Osteoblast (primary cell): ENCODE measurements at regions not wholly inside any gene's neighbourhood (a gene's known extent, or its start where the extent isn't known, plus 50 kb on each side); places are given as distances from the start of the nearest gene placed in this dataset.

Experiments used
- DNase-seq: peaks from one replicate; pipeline ENCODE4 v3.0.0; 2011; ENCODE audit warnings: low spot score, mixed read lengths; ENCODE audit not compliant: insufficient read length; ENCODE audit errors: missing footprints
- H2AFZ ChIP-seq: 2 replicates; pipeline ENCODE4 v1.6.0; 2011; ENCODE audit warnings: mild to moderate bottlenecking, low read length
- H3K27ac ChIP-seq: 2 replicates; pipeline ENCODE4 v1.5.1; 2011; ENCODE audit warnings: mild to moderate bottlenecking, low read depth, low read length, moderate library complexity
- H3K27me3 ChIP-seq: 2 replicates; pipeline ENCODE4 v1.6.0; 2012; ENCODE audit warnings: mild to moderate bottlenecking, control low read depth, inconsistent platforms, low read length, moderate library complexity; ENCODE audit not compliant: insufficient read depth
- H3K36me3 ChIP-seq: 2 replicates; pipeline ENCODE4 v1.5.1; 2011; ENCODE audit warnings: mild to moderate bottlenecking, low read length, control low read depth, moderate library complexity; ENCODE audit not compliant: insufficient read depth
- H3K4me1 ChIP-seq: 2 replicates; pipeline ENCODE4 v1.5.1; 2011; ENCODE audit warnings: mild to moderate bottlenecking, low read length, control low read depth, moderate library complexity; ENCODE audit not compliant: insufficient read depth
- H3K4me2 ChIP-seq: 2 replicates; pipeline ENCODE4 v1.6.0; 2011; ENCODE audit warnings: mild to moderate bottlenecking, low read length; ENCODE audit not compliant: insufficient read depth
- H3K4me3 ChIP-seq: fragments of 200-600 bp; sonication (generic); 3 replicates; pipeline ENCODE4 v1.5.1; 2012; ENCODE audit warnings: mild to moderate bottlenecking, low read length, inconsistent platforms; ENCODE audit not compliant: insufficient read depth
- H3K79me2 ChIP-seq: 2 replicates; pipeline ENCODE4 v1.6.0; 2012; ENCODE audit warnings: mild to moderate bottlenecking, low read length, control low read depth, inconsistent platforms; ENCODE audit not compliant: insufficient read depth
- H3K9me3 ChIP-seq: 2 replicates; pipeline ENCODE4 v1.5.1; 2011; ENCODE audit warnings: low read depth, low read length, control low read depth
- H4K20me1 ChIP-seq: 2 replicates; pipeline ENCODE4 v1.6.0; 2012; ENCODE audit warnings: mild to moderate bottlenecking, low read length, control low read depth; ENCODE audit not compliant: insufficient read depth
- TF ChIP-seq, protein P1 (sequence below): IDR thresholded peaks from 2 replicates; pipeline ENCODE4 v1.5.1; 2011; ENCODE audit warnings: mild to moderate bottlenecking, low read depth, low read length, moderate library complexity; ENCODE audit errors: extremely low read depth

- H3K27ac ChIP-seq = no peak overlapping the region
- TF ChIP-seq, protein P1, sequence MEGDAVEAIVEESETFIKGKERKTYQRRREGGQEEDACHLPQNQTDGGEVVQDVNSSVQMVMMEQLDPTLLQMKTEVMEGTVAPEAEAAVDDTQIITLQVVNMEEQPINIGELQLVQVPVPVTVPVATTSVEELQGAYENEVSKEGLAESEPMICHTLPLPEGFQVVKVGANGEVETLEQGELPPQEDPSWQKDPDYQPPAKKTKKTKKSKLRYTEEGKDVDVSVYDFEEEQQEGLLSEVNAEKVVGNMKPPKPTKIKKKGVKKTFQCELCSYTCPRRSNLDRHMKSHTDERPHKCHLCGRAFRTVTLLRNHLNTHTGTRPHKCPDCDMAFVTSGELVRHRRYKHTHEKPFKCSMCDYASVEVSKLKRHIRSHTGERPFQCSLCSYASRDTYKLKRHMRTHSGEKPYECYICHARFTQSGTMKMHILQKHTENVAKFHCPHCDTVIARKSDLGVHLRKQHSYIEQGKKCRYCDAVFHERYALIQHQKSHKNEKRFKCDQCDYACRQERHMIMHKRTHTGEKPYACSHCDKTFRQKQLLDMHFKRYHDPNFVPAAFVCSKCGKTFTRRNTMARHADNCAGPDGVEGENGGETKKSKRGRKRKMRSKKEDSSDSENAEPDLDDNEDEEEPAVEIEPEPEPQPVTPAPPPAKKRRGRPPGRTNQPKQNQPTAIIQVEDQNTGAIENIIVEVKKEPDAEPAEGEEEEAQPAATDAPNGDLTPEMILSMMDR = no peak
Observed at GRCh38 chr12:105733579-105733978, 403.1 kb downstream of the C12orf75 start.

DNA sequence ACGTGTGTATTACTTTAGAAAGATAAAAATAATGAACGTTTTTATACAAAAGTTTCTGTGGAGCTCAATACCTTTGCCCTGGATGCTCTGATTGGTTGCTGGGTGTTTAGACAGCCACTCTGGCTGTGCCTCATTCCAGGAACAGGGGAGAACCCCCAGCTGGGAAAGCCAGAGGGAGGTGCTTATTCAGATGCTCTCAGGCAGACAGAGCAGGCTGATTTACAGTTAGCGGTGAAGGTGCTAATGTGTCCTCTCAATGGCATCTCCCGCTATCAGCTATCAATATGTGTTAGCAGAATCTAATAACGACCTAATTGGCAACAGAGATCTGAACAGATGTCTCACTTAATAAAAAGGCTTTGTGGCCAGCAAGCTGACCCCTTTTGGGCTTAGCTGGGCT is 402.3 kb downstream of the NUAK1 start:
- Histone ChIP-seq H3K27me3 (peaks cover 5% of the 10 kb centered on the region), H3K36me3 (no peaks in the 10 kb centered on the region), H4K20me1 (no peaks in the 10 kb centered on the region), H3K4me1 (peaks cover 12% of the 10 kb centered on the region), H3K9me3 (no peaks in the 10 kb centered on the region), H3K79me2 (no peaks in the 10 kb centered on the region), H2AFZ (no peak overlapping the region), H3K4me2 (no peak overlapping the region), H3K27ac (no peak overlapping the region), H3K4me3 (no peak overlapping the region)
- no peak for DNase-seq
- TF ChIP-seq, protein P1 = no peak

More at GRCh38 chr12:105733579-105733978, 403.1 kb downstream of the C12orf75 start:
- Histone ChIP-seq H3K79me2 (no peaks in the 10 kb centered on the region), H3K4me2 (no peak overlapping the region), H2AFZ (no peak overlapping the region), H3K4me1 (peaks cover 4% of the 10 kb centered on the region), H3K36me3 (no peaks in the 10 kb centered on the region), H3K9me3 (no peaks in the 10 kb centered on the region), H3K27me3 (peaks cover 10% of the 10 kb centered on the region), H3K4me3 (no peak overlapping the region), H4K20me1 (no peaks in the 10 kb centered on the region)
- no peak for DNase-seq

- Histone ChIP-seq H3K27ac (no peak overlapping the region), H3K79me2 (no peaks in the 10 kb centered on the region), H3K9me3 (no peaks in the 10 kb centered on the region), H2AFZ (no peak overlapping the region), H3K4me2 (no peak overlapping the region), H3K36me3 (no peaks in the 10 kb centered on the region), H4K20me1 (no peaks in the 10 kb centered on the region), H3K4me1 (peaks cover 20% of the 10 kb centered on the region), H3K4me3 (no peak overlapping the region), H3K27me3 (no peaks in the 10 kb centered on the region)
- TF ChIP-seq, protein P1 = no peak
- no peak for DNase-seq
Observed at GRCh38 chr12:105738051-105738450, 400.7 kb downstream of the NUAK1 start.

GRCh38 chr12:105740369-105740768 is 398.4 kb downstream of the NUAK1 start:
- H3K9me3 ChIP-seq = no peaks in the 10 kb centered on the region
- H3K4me2 ChIP-seq = no peak overlapping the region
- DNase-seq = no peak
- H4K20me1 ChIP-seq = no peaks in the 10 kb centered on the region
- no peak overlapping the region for H3K27ac ChIP-seq
- H3K27me3 ChIP-seq = no peaks in the 10 kb centered on the region
- H3K4me3 ChIP-seq = no peak overlapping the region
- no peaks in the 10 kb centered on the region for H3K79me2 ChIP-seq
- H3K36me3 ChIP-seq = no peaks in the 10 kb centered on the region
- peaks cover 20% of the 10 kb centered on the region for H3K4me1 ChIP-seq
- H2AFZ ChIP-seq = no peak overlapping the region
- TF ChIP-seq, protein P1 = no peak
